Neural cell (in vitro differentiated cells): ENCODE measurements at regions not wholly inside any gene's neighbourhood (a gene's known extent, or its start where the extent isn't known, plus 50 kb on each side); places are given as distances from the start of the nearest gene placed in this dataset.

Experiments used
- H2AFZ ChIP-seq: fragments of 200-600, 300-800 bp; sonication (generic), shearing (Covaris generic); 2 replicates; pipeline ENCODE4 v1.6.0; 2014; ENCODE audit warnings: low read depth, mild to moderate bottlenecking, antibody characterized with exemption, low read length, moderate library complexity
- H3F3A ChIP-seq: fragments of 200-600 bp; shearing (Covaris generic); 2 replicates; pipeline ENCODE4 v1.6.1; 2016; ENCODE audit warnings: mild to moderate bottlenecking, moderate library complexity, mixed read lengths, antibody characterized with exemption, low read length; ENCODE audit not compliant: insufficient read depth, poor library complexity, severe bottlenecking
- H3K27ac ChIP-seq: fragments of 200-600, 300-800 bp; sonication (generic), shearing (Covaris generic); 2 replicates; pipeline ENCODE4 v1.5.1; 2014; ENCODE audit warnings: mild to moderate bottlenecking, low read length, moderate library complexity
- H3K27me3 ChIP-seq: fragments of 300-800, 200-600 bp; sonication (generic), shearing (Covaris generic); 2 replicates; pipeline ENCODE4 v1.6.0; 2014; ENCODE audit warnings: mild to moderate bottlenecking, low read depth, low read length, moderate library complexity; ENCODE audit not compliant: insufficient read depth
- H3K36me3 ChIP-seq: fragments of 300-800, 200-600 bp; sonication (generic), shearing (Covaris generic); 2 replicates; pipeline ENCODE4 v1.5.1; 2014; ENCODE audit warnings: mild to moderate bottlenecking, antibody characterized with exemption, low read length, moderate library complexity; ENCODE audit not compliant: insufficient read depth
- H3K4me2 ChIP-seq: fragments of 300-800, 200-600 bp; sonication (generic), shearing (Covaris generic); 2 replicates; pipeline ENCODE4 v1.6.0; 2014; ENCODE audit warnings: mild to moderate bottlenecking, low read length
- H3K4me3 ChIP-seq: fragments of 300-800, 200-600 bp; sonication (generic), shearing (Covaris generic); 2 replicates; pipeline ENCODE4 v1.5.1; 2014; ENCODE audit warnings: mild to moderate bottlenecking, low read length, moderate library complexity
- H3K79me2 ChIP-seq: fragments of 200-600 bp; shearing (Covaris generic); replicated peaks from 2 replicates; pipeline ENCODE4 v1.6.0; 2014; ENCODE audit warnings: mild to moderate bottlenecking, low read length, moderate library complexity; ENCODE audit not compliant: insufficient read depth
- H3K9ac ChIP-seq: fragments of 300-800, 200-600 bp; sonication (generic), shearing (Covaris generic); 2 replicates; pipeline ENCODE4 v1.6.1; 2016; ENCODE audit warnings: mild to moderate bottlenecking, low read length, mixed read lengths
- H3K9me2 ChIP-seq: fragments of 200-600 bp; shearing (Covaris generic); 2 replicates; pipeline ENCODE4 v1.6.1; 2016; ENCODE audit warnings: mild to moderate bottlenecking, low read length, mixed read lengths; ENCODE audit not compliant: insufficient read depth
- H3K9me3 ChIP-seq: fragments of 200-600, 300-800 bp; sonication (generic), shearing (Covaris generic); 2 replicates; pipeline ENCODE4 v1.6.1; 2016; ENCODE audit warnings: mild to moderate bottlenecking, mixed run types, low read length, moderate library complexity, mixed read lengths
- H4K20me1 ChIP-seq: fragments of 200-600 bp; shearing (Covaris generic); 2 replicates; pipeline ENCODE4 v1.6.1; 2016; ENCODE audit warnings: mild to moderate bottlenecking, mixed run types; ENCODE audit not compliant: insufficient read depth
- CTCF ChIP-seq: fragments of 450-650 bp; IDR thresholded peaks from 2 replicates; pipeline ENCODE4 v1.5.1; 2014; ENCODE audit warnings: antibody characterized with exemption, mild to moderate bottlenecking, moderate library complexity; ENCODE audit not compliant: poor library complexity, severe bottlenecking
- EP300 ChIP-seq: fragments of 450-650 bp; conservative IDR thresholded peaks from 2 replicates; pipeline ENCODE4 v1.6.1; 2014; ENCODE audit warnings: antibody characterized with exemption, mild to moderate bottlenecking, moderate library complexity; ENCODE audit not compliant: poor library complexity, severe bottlenecking
- EZH2 ChIP-seq: fragments of 200-600, 300-800 bp; shearing (Covaris generic), sonication (generic); IDR thresholded peaks from 2 replicates; pipeline ENCODE4 v1.6.1; 2014; ENCODE audit warnings: antibody characterized with exemption, low read length, borderline replicate concordance, mild to moderate bottlenecking; ENCODE audit not compliant: insufficient read depth, poor library complexity, severe bottlenecking
- MXI1 ChIP-seq: fragments of 450-650 bp; conservative IDR thresholded peaks from 2 replicates; pipeline ENCODE4 v1.6.1; 2014; ENCODE audit warnings: antibody characterized with exemption, mild to moderate bottlenecking; ENCODE audit not compliant: poor library complexity, severe bottlenecking
- POLR2AphosphoS5 ChIP-seq: IDR thresholded peaks from 2 replicates; pipeline ENCODE4 v1.6.1; 2012
- RAD21 ChIP-seq: fragments of 450-650 bp; conservative IDR thresholded peaks from 2 replicates; pipeline ENCODE4 v1.6.1; 2014; ENCODE audit warnings: antibody characterized with exemption, mild to moderate bottlenecking, moderate library complexity
- REST ChIP-seq: IDR thresholded peaks from 2 replicates; pipeline ENCODE4 v1.6.1; 2012; ENCODE audit warnings: borderline replicate concordance
- SMC3 ChIP-seq: fragments of 450-650 bp; conservative IDR thresholded peaks from 2 replicates; pipeline ENCODE4 v1.6.1; 2014; ENCODE audit warnings: antibody characterized with exemption, mild to moderate bottlenecking, moderate library complexity; ENCODE audit not compliant: poor library complexity
- TAF1 ChIP-seq: IDR thresholded peaks from 2 replicates; pipeline ENCODE4 v1.6.1; 2012; ENCODE audit warnings: low read depth

- TF ChIP-seq REST, result no peak
- TF ChIP-seq EZH2, result no peak
- no peak for TF ChIP-seq RAD21
- no peak for TF ChIP-seq TAF1
- TF ChIP-seq SMC3, result no peak
- no peak for TF ChIP-seq POLR2AphosphoS5
- no peak for TF ChIP-seq CTCF
- TF ChIP-seq EP300, result no peak
- no peak for TF ChIP-seq MXI1
- Histone ChIP-seq H3K4me3 (no peak overlapping the region), H2AFZ (no peak overlapping the region), H3K9me2 (no peaks in the 10 kb centered on the region), H3K27me3 (peaks cover 39% of the 10 kb centered on the region), H3K9ac (no peak overlapping the region), H3K4me2 (no peak overlapping the region), H3K36me3 (no peaks in the 10 kb centered on the region), H3F3A (no peaks in the 10 kb centered on the region), H3K27ac (no peak overlapping the region), H3K9me3 (no peaks in the 10 kb centered on the region), H4K20me1 (no peaks in the 10 kb centered on the region), H3K79me2 (no peaks in the 10 kb centered on the region)
Observed at GRCh38 chr12:105744371-105745058, 394.2 kb downstream of the NUAK1 start.

GRCh38 chr12:105745811-105746210 lies 392.9 kb downstream of the NUAK1 start:
- Histone ChIP-seq H3K9me3 (no peaks in the 10 kb centered on the region), H3F3A (no peaks in the 10 kb centered on the region), H3K27ac (no peak overlapping the region), H3K4me3 (no peak overlapping the region), H3K9me2 (no peaks in the 10 kb centered on the region), H3K4me2 (no peak overlapping the region), H3K79me2 (no peaks in the 10 kb centered on the region), H3K9ac (no peak overlapping the region), H3K27me3 (peaks cover 32% of the 10 kb centered on the region), H4K20me1 (no peaks in the 10 kb centered on the region), H3K36me3 (no peaks in the 10 kb centered on the region), H2AFZ (no peak overlapping the region)
- no peak for TF ChIP-seq SMC3
- TF ChIP-seq EZH2, result no peak
- TF ChIP-seq EP300, result no peak
- TF ChIP-seq CTCF, result no peak
- no peak for TF ChIP-seq TAF1
- TF ChIP-seq RAD21, result no peak
- TF ChIP-seq MXI1, result no peak
- TF ChIP-seq REST, result no peak
- TF ChIP-seq POLR2AphosphoS5, result no peak
